Mesendoderm (in vitro differentiated cells): ENCODE measurements at regions not wholly inside any gene's neighbourhood (a gene's known extent, or its start where the extent isn't known, plus 50 kb on each side); places are given as distances from the start of the nearest gene placed in this dataset.
"Not testable (repeated sequence)": the region's sequence is repeated elsewhere in the genome, so short reads cannot be mapped to it uniquely, and the experiment has no call there.

Experiments used
- DNase-seq: peaks from one replicate; pipeline ENCODE4 v3.0.0; 2013
- H2AK5ac ChIP-seq: 2 replicates; pipeline ENCODE4 v1.6.1; 2013; ENCODE audit warnings: low read length, inconsistent platforms
- H2BK120ac ChIP-seq: 2 replicates; pipeline ENCODE4 v1.6.1; 2013; ENCODE audit warnings: low read depth, mild to moderate bottlenecking, low read length, moderate library complexity, mixed read lengths
- H2BK15ac ChIP-seq: replicated peaks from 2 replicates; pipeline ENCODE4 v1.6.1; 2013; ENCODE audit warnings: low read depth, mild to moderate bottlenecking, moderate library complexity
- H2BK5ac ChIP-seq: 2 replicates; pipeline ENCODE4 v1.6.1; 2013; ENCODE audit warnings: low read length, inconsistent platforms
- H3K18ac ChIP-seq: 2 replicates; pipeline ENCODE4 v1.6.1; 2013; ENCODE audit warnings: mild to moderate bottlenecking, low read length, mixed read lengths
- H3K23ac ChIP-seq: one replicate; pipeline ENCODE4 v1.6.1; 2013; ENCODE audit warnings: low read length
- H3K27ac ChIP-seq: 2 replicates; pipeline ENCODE4 v1.5.1; 2013; ENCODE audit warnings: low read depth, mild to moderate bottlenecking, inconsistent platforms, low read length, moderate library complexity
- H3K27me3 ChIP-seq: 2 replicates; pipeline ENCODE4 v1.6.1; 2013; ENCODE audit warnings: low read length, control low read depth, mild to moderate bottlenecking, inconsistent platforms; ENCODE audit not compliant: insufficient read depth, poor library complexity
- H3K36me3 ChIP-seq: 2 replicates; pipeline ENCODE4 v1.6.1; 2013; ENCODE audit warnings: low read length, inconsistent platforms; ENCODE audit not compliant: control insufficient read depth, insufficient read depth
- H3K4ac ChIP-seq: one replicate; pipeline ENCODE4 v1.6.1; 2013; ENCODE audit warnings: low read depth, mild to moderate bottlenecking, low read length, moderate library complexity
- H3K4me1 ChIP-seq: 2 replicates; pipeline ENCODE4 v1.6.1; 2013; ENCODE audit warnings: low read depth, low read length, inconsistent platforms; ENCODE audit not compliant: control insufficient read depth
- H3K4me2 ChIP-seq: 2 replicates; pipeline ENCODE4 v1.6.1; 2013; ENCODE audit warnings: low read length
- H3K4me3 ChIP-seq: 2 replicates; pipeline ENCODE4 v1.5.1; 2013; ENCODE audit warnings: mild to moderate bottlenecking, low read length
- H3K56ac ChIP-seq: one replicate; pipeline ENCODE4 v1.6.1; 2013; ENCODE audit warnings: low read length
- H3K79me1 ChIP-seq: 2 replicates; pipeline ENCODE4 v1.6.1; 2013; ENCODE audit warnings: low read length, inconsistent platforms
- H3K79me2 ChIP-seq: 2 replicates; pipeline ENCODE4 v1.6.1; 2013; ENCODE audit warnings: mild to moderate bottlenecking, low read length; ENCODE audit not compliant: control insufficient read depth, insufficient read depth
- H3K9ac ChIP-seq: 2 replicates; pipeline ENCODE4 v1.6.1; 2013; ENCODE audit warnings: low read length, inconsistent platforms
- H4K5ac ChIP-seq: one replicate; pipeline ENCODE4 v1.6.1; 2013; ENCODE audit warnings: low read length
- H4K8ac ChIP-seq: one replicate; pipeline ENCODE4 v1.6.1; 2013; ENCODE audit warnings: low read depth, mild to moderate bottlenecking, control low read depth, low read length, moderate library complexity
- WGBS: extraction: QIAGEN DNeasy Blood & Tissue Kit; methylation state at CpG from one replicate; pipeline ENCODE4 v1.1.7; 2013; ENCODE audit warnings: low lambda C conversion rate, missing lambda C conversion rate; ENCODE audit not compliant: insufficient coverage; ENCODE audit errors: extremely low coverage; 5-methylcytosine and 5-hydroxymethylcytosine counted together

DNA sequence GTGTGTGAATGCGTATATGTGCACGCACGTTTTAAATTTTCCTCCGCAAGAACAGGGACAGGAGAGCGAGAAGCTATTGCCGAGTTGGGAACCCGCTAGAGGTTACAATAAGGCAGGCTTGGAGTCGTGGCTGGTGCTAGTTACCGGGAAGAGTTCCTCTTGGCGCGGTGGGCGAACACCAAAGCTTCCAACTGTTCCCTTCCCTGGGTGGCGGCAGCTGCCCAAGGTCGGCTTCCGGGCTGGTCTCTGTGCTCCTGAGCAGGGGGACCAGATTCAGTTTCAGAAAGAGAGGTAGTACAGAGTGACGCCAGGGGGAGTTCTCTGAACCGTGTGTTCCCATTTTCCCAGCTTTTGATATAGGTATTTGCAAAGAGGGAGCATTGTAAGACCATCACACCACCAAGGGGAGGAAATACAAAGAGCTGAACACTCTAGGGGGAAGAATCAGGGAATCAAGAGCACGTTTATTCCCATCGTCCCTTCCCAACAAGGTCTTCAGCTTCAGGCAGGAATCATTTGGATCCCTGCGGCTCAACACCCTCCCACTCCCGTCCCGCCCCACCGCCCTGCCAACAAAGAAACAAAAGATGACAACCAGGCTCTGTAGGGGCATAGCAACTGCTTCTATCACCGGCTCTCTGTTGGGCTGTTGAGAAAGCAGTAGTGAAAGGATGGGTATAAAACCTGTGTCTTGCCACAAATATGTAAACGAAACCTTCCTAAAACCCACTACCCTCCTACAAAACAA lies 113.6 kb upstream of the TEX13C start:
- Histone ChIP-seq H3K4me2 (peak overlapping the region; percentile 49), H2BK15ac (no peak overlapping the region), H2BK5ac (no peak overlapping the region), H3K23ac (no peak overlapping the region), H4K5ac (no peak overlapping the region), H4K8ac (no peak overlapping the region), H3K36me3 (no peaks in the 10 kb centered on the region), H3K4me1 (no peaks in the 10 kb centered on the region), H2AK5ac (no peak overlapping the region), H3K4me3 (no peak overlapping the region), H2BK120ac (no peak overlapping the region), H3K79me1 (no peaks in the 10 kb centered on the region), H3K27ac (no peak overlapping the region), H3K79me2 (no peaks in the 10 kb centered on the region), H3K4ac (no peak overlapping the region), H3K9ac (peak overlapping the region; percentile 50), H3K18ac (no peak overlapping the region), H3K27me3 (peaks cover 1% of the 10 kb centered on the region), H3K56ac (peak overlapping the region; percentile 79)
- no CpG with 5 or more reads among the region's 25 CpGs for WGBS
- DNase-seq, result peak; percentile 82

GRCh38 chrX:125210146-125210545 lies 109.5 kb upstream of the TEX13C start:
- Histone ChIP-seq H3K4me1 (no peaks in the 10 kb centered on the region), H3K9ac (no peak overlapping the region), H2AK5ac (no peak overlapping the region), H4K5ac (no peak overlapping the region), H3K79me1 (no peaks in the 10 kb centered on the region), H3K56ac (no peak overlapping the region), H3K79me2 (no peaks in the 10 kb centered on the region), H3K36me3 (no peaks in the 10 kb centered on the region), H3K4me2 (no peak overlapping the region), H2BK120ac (no peak overlapping the region), H2BK15ac (no peak overlapping the region), H3K27ac (no peak overlapping the region), H4K8ac (no peak overlapping the region), H2BK5ac (no peak overlapping the region), H3K4ac (no peak overlapping the region), H3K23ac (no peak overlapping the region), H3K27me3 (no peaks in the 10 kb centered on the region), H3K4me3 (no peak overlapping the region), H3K18ac (no peak overlapping the region)
- WGBS, result no CpG with 5 or more reads among the region's 1 CpG
- DNase-seq, result peak; percentile 79

- Histone ChIP-seq H3K56ac (no peak overlapping the region), H2BK15ac (no peak overlapping the region), H3K4me3 (no peak overlapping the region), H3K4ac (no peak overlapping the region), H3K23ac (no peak overlapping the region), H2BK120ac (no peak overlapping the region), H3K36me3 (no peaks in the 10 kb centered on the region), H4K8ac (no peak overlapping the region), H3K4me2 (no peak overlapping the region), H3K18ac (no peak overlapping the region), H2AK5ac (no peak overlapping the region), H3K27me3 (no peaks in the 10 kb centered on the region), H3K27ac (no peak overlapping the region), H3K79me1 (no peaks in the 10 kb centered on the region), H4K5ac (no peak overlapping the region), H3K9ac (no peak overlapping the region), H3K79me2 (no peaks in the 10 kb centered on the region), H3K4me1 (no peaks in the 10 kb centered on the region), H2BK5ac (no peak overlapping the region)
- DNase-seq, result peak; percentile 21
- WGBS, result no CpG with 5 or more reads among the region's 4 CpGs
Observed at GRCh38 chrX:125219852-125220251, 99.8 kb upstream of the TEX13C start.

- H3K18ac ChIP-seq, result no peak overlapping the region
- H3K9ac ChIP-seq, result no peak overlapping the region
- no peaks in the 10 kb centered on the region for H3K79me2 ChIP-seq
- no peak overlapping the region for H2AK5ac ChIP-seq
- H2BK5ac ChIP-seq, result no peak overlapping the region
- H3K27ac ChIP-seq, result no peak overlapping the region
- no CpG with 5 or more reads among the region's 1 CpG for WGBS
- H4K8ac ChIP-seq, result no peak overlapping the region
- no peak overlapping the region for H3K4me3 ChIP-seq
- H3K36me3 ChIP-seq, result no peaks in the 10 kb centered on the region
- no peaks in the 10 kb centered on the region for H3K27me3 ChIP-seq
- H3K4ac ChIP-seq, result no peak overlapping the region
- no peak overlapping the region for H3K23ac ChIP-seq
- no peaks in the 10 kb centered on the region for H3K4me1 ChIP-seq
- H4K5ac ChIP-seq, result no peak overlapping the region
- H3K79me1 ChIP-seq, result no peaks in the 10 kb centered on the region
- DNase-seq, result no peak
- H3K56ac ChIP-seq, result no peak overlapping the region
- H2BK15ac ChIP-seq, result no peak overlapping the region
- H3K4me2 ChIP-seq, result no peak overlapping the region
- H2BK120ac ChIP-seq, result no peak overlapping the region
Observed at GRCh38 chrX:125236955-125237354, 82.7 kb upstream of the TEX13C start.

DNA sequence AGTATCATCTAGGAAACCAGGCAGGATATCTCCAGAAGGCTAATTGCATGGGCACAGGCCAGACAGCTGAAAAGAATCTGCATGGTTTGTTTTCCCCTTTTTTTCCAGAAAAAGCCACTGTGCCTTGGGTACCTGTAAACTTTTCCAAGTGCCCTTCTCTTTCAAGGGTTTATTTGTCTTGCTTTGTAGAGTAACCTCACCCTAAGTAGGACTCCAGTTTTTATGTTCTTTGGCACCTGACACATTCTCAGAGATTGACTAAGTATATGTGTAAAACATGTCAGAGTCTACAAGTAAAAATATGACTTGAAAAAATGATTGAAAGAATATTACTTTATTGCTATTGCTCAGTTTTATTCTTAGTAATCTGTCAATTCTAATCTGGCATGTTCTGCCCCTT lies 70.7 kb upstream of the TEX13C start:
- no peak overlapping the region for H3K9ac ChIP-seq
- no peaks in the 10 kb centered on the region for H3K36me3 ChIP-seq
- no peak overlapping the region for H4K5ac ChIP-seq
- H2AK5ac ChIP-seq, result no peak overlapping the region
- H2BK5ac ChIP-seq, result no peak overlapping the region
- H3K4me1 ChIP-seq, result no peaks in the 10 kb centered on the region
- no peak overlapping the region for H3K4me3 ChIP-seq
- no peak overlapping the region for H3K4me2 ChIP-seq
- no peak overlapping the region for H2BK15ac ChIP-seq
- no peak overlapping the region for H3K4ac ChIP-seq
- H3K23ac ChIP-seq, result no peak overlapping the region
- H3K27ac ChIP-seq, result no peak overlapping the region
- no peak overlapping the region for H4K8ac ChIP-seq
- no peak overlapping the region for H2BK120ac ChIP-seq
- H3K79me2 ChIP-seq, result no peaks in the 10 kb centered on the region
- no peaks in the 10 kb centered on the region for H3K27me3 ChIP-seq
- no peak overlapping the region for H3K56ac ChIP-seq
- no peaks in the 10 kb centered on the region for H3K79me1 ChIP-seq
- no peak for DNase-seq
- H3K18ac ChIP-seq, result no peak overlapping the region

DNA sequence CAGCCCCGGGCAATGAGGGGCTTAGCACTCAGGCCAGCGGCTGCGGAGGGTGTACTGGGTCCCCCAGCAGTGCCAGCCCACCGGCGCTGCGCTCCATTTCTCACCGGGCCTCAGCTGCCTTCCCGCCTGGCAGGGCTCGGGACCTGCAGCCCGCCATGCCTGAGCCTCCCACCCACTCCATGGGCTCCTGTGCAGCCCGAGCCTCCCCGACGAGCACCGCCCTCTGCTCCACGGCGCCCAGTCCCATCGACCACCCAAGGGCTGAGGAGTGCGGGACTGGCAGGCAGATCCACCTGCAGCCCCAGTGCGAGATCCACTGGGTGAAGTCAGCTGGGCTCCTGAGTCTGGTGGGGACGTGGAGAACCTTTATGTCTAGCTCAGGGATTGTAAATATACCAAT lies 63.9 kb upstream of the TEX13C start:
- not testable (repeated sequence) for H2BK120ac ChIP-seq, DNase-seq
- no CpG with 5 or more reads among the region's 20 CpGs for WGBS

More for the DNA sequence above, 63.9 kb upstream of the TEX13C start:
- H3K36me3 ChIP-seq, H2AK5ac ChIP-seq, H3K4me2 ChIP-seq, H3K9ac ChIP-seq, H2BK15ac ChIP-seq, H3K27me3 ChIP-seq, H3K79me1 ChIP-seq, H3K4ac ChIP-seq, H3K18ac ChIP-seq, H2BK5ac ChIP-seq, H4K8ac ChIP-seq, H3K79me2 ChIP-seq, H4K5ac ChIP-seq, H3K27ac ChIP-seq, H3K56ac ChIP-seq, H3K4me3 ChIP-seq, H3K23ac ChIP-seq, H3K4me1 ChIP-seq: not testable (repeated sequence)
